ENCODE measurements at regions not wholly inside any gene's neighbourhood (a gene's known extent, or its start where the extent isn't known, plus 50 kb on each side); places are given as distances from the start of the nearest gene placed in this dataset.

- TF ChIP-seq POLR2A (IDR thresholded peaks at IDR 0.05) = no peak
- TF ChIP-seq, protein P1, sequence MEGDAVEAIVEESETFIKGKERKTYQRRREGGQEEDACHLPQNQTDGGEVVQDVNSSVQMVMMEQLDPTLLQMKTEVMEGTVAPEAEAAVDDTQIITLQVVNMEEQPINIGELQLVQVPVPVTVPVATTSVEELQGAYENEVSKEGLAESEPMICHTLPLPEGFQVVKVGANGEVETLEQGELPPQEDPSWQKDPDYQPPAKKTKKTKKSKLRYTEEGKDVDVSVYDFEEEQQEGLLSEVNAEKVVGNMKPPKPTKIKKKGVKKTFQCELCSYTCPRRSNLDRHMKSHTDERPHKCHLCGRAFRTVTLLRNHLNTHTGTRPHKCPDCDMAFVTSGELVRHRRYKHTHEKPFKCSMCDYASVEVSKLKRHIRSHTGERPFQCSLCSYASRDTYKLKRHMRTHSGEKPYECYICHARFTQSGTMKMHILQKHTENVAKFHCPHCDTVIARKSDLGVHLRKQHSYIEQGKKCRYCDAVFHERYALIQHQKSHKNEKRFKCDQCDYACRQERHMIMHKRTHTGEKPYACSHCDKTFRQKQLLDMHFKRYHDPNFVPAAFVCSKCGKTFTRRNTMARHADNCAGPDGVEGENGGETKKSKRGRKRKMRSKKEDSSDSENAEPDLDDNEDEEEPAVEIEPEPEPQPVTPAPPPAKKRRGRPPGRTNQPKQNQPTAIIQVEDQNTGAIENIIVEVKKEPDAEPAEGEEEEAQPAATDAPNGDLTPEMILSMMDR (IDR thresholded peaks at IDR 0.05) = no peak
Measured at GRCh38 chr13:106961216-106961615, 393.3 kb upstream of the ARGLU1 start.
